Activated naive CD8-positive, alpha-beta T cell treated with anti-CD3 and anti-CD28 coated beads, Interleukin-2, amount 50 U/mL, for 24 hours (primary cell): ENCODE measurements at regions not wholly inside any gene's neighbourhood (a gene's known extent, or its start where the extent isn't known, plus 50 kb on each side); places are given as distances from the start of the nearest gene placed in this dataset.
"Not testable (repeated sequence)": the region's sequence is repeated elsewhere in the genome, so short reads cannot be mapped to it uniquely, and the experiment has no call there.

Source experiments
- ATAC-seq: fragments of 150-1000 bp; cut with Tn5 transposase; one replicate; pipeline ENCODE4 v1.10.0; 2021
- DNase-seq: peaks from one replicate; pipeline ENCODE4 v3.0.0; 2021
- H3K27ac Mint-ChIP-seq: one replicate; pipeline ENCODE4 v1.8.0; 2021; ENCODE audit warnings: mild to moderate bottlenecking, mixed read lengths
- H3K27me3 Mint-ChIP-seq: one replicate; pipeline ENCODE4 v1.8.0; 2021; ENCODE audit warnings: mixed read lengths
- H3K36me3 Mint-ChIP-seq: one replicate; pipeline ENCODE4 v1.8.0; 2021; ENCODE audit warnings: low read depth, mixed read lengths
- H3K4me1 Mint-ChIP-seq: one replicate; pipeline ENCODE4 v1.8.0; 2021; ENCODE audit warnings: mixed read lengths
- H3K4me3 Mint-ChIP-seq: one replicate; pipeline ENCODE4 v1.8.0; 2021; ENCODE audit warnings: mild to moderate bottlenecking, moderate library complexity, mixed read lengths
- H3K9me3 Mint-ChIP-seq: one replicate; pipeline ENCODE4 v1.8.0; 2021; ENCODE audit warnings: mixed read lengths

- Mint-ChIP-seq H3K27ac (no peak overlapping the region), H3K4me3 (no peak overlapping the region), H3K27me3 (peaks cover 5% of the 10 kb centered on the region), H3K9me3 (no peaks in the 10 kb centered on the region), H3K36me3 (no peaks in the 10 kb centered on the region), H3K4me1 (no peaks in the 10 kb centered on the region)
- DNase-seq, result no peak
- no peak for ATAC-seq
These were observed 323.8 kb downstream of the LMO7 start for GRCh38 chr13:75959861-75960481.

GRCh38 chr13:75953589-75953988 lies 317.5 kb downstream of the LMO7 start:
- not testable (repeated sequence) for ATAC-seq, H3K27ac Mint-ChIP-seq, H3K9me3 Mint-ChIP-seq, H3K4me3 Mint-ChIP-seq, H3K36me3 Mint-ChIP-seq, H3K4me1 Mint-ChIP-seq, DNase-seq, H3K27me3 Mint-ChIP-seq

- H3K4me3 Mint-ChIP-seq, result no peak overlapping the region
- no peaks in the 10 kb centered on the region for H3K36me3 Mint-ChIP-seq
- no peaks in the 10 kb centered on the region for H3K9me3 Mint-ChIP-seq
- ATAC-seq (no peak), DNase-seq (no peak)
- H3K27me3 Mint-ChIP-seq, result no peaks in the 10 kb centered on the region
- no peaks in the 10 kb centered on the region for H3K4me1 Mint-ChIP-seq
- no peak overlapping the region for H3K27ac Mint-ChIP-seq
These were observed 311.3 kb downstream of the LMO7 start for GRCh38 chr13:75947448-75947847.

GRCh38 chr13:75946536-75947284 lies 310.6 kb downstream of the LMO7 start:
- H3K9me3 Mint-ChIP-seq, result no peaks in the 10 kb centered on the region
- no peak overlapping the region for H3K4me3 Mint-ChIP-seq
- H3K4me1 Mint-ChIP-seq, result no peaks in the 10 kb centered on the region
- no peak for DNase-seq
- H3K27ac Mint-ChIP-seq, result no peak overlapping the region
- ATAC-seq, result no peak
- no peaks in the 10 kb centered on the region for H3K36me3 Mint-ChIP-seq
- no peaks in the 10 kb centered on the region for H3K27me3 Mint-ChIP-seq

GRCh38 chr13:75945841-75946482 lies 309.8 kb downstream of the LMO7 start:
- no peaks in the 10 kb centered on the region for H3K27me3 Mint-ChIP-seq
- H3K4me3 Mint-ChIP-seq, result no peak overlapping the region
- no peak overlapping the region for H3K27ac Mint-ChIP-seq
- H3K36me3 Mint-ChIP-seq, result no peaks in the 10 kb centered on the region
- DNase-seq, result no peak
- no peaks in the 10 kb centered on the region for H3K4me1 Mint-ChIP-seq
- H3K9me3 Mint-ChIP-seq, result no peaks in the 10 kb centered on the region
- no peak for ATAC-seq

- no peaks in the 10 kb centered on the region for H3K4me1 Mint-ChIP-seq
- H3K36me3 Mint-ChIP-seq, result no peaks in the 10 kb centered on the region
- no peaks in the 10 kb centered on the region for H3K9me3 Mint-ChIP-seq
- ATAC-seq, result no peak
- no peak overlapping the region for H3K27ac Mint-ChIP-seq
- no peak overlapping the region for H3K4me3 Mint-ChIP-seq
- H3K27me3 Mint-ChIP-seq, result no peaks in the 10 kb centered on the region
- DNase-seq, result no peak
These were observed 302.9 kb downstream of the LMO7 start for GRCh38 chr13:75938811-75939560.

GRCh38 chr13:75936791-75937190 lies 300.7 kb downstream of the LMO7 start:
- DNase-seq, result no peak
- H3K4me1 Mint-ChIP-seq, result no peaks in the 10 kb centered on the region
- no peaks in the 10 kb centered on the region for H3K36me3 Mint-ChIP-seq
- H3K9me3 Mint-ChIP-seq, result no peaks in the 10 kb centered on the region
- H3K27ac Mint-ChIP-seq, result no peak overlapping the region
- no peak overlapping the region for H3K4me3 Mint-ChIP-seq
- no peak for ATAC-seq
- no peaks in the 10 kb centered on the region for H3K27me3 Mint-ChIP-seq

- ATAC-seq, result no peak
- Mint-ChIP-seq H3K27ac (no peak overlapping the region), H3K9me3 (no peaks in the 10 kb centered on the region), H3K4me1 (no peaks in the 10 kb centered on the region), H3K36me3 (no peaks in the 10 kb centered on the region), H3K4me3 (no peak overlapping the region), H3K27me3 (no peaks in the 10 kb centered on the region)
- no peak for DNase-seq
These were observed 299.7 kb downstream of the LMO7 start for GRCh38 chr13:75935805-75936204.

GRCh38 chr13:75934889-75935288 lies 298.8 kb downstream of the LMO7 start:
- Mint-ChIP-seq H3K36me3 (no peaks in the 10 kb centered on the region), H3K4me3 (no peak overlapping the region), H3K27me3 (no peaks in the 10 kb centered on the region), H3K4me1 (no peaks in the 10 kb centered on the region), H3K27ac (no peak overlapping the region), H3K9me3 (no peaks in the 10 kb centered on the region)
- ATAC-seq, result no peak
- no peak for DNase-seq

GRCh38 chr13:75932636-75933035 lies 296.5 kb downstream of the LMO7 start:
- H3K27ac Mint-ChIP-seq, result no peak overlapping the region
- H3K9me3 Mint-ChIP-seq, result no peaks in the 10 kb centered on the region
- no peak overlapping the region for H3K4me3 Mint-ChIP-seq
- H3K36me3 Mint-ChIP-seq, result no peaks in the 10 kb centered on the region
- no peaks in the 10 kb centered on the region for H3K27me3 Mint-ChIP-seq
- DNase-seq, result no peak
- no peaks in the 10 kb centered on the region for H3K4me1 Mint-ChIP-seq
- ATAC-seq, result no peak

- no peaks in the 10 kb centered on the region for H3K4me1 Mint-ChIP-seq
- H3K27ac Mint-ChIP-seq, result no peak overlapping the region
- H3K4me3 Mint-ChIP-seq, result no peak overlapping the region
- H3K9me3 Mint-ChIP-seq, result no peaks in the 10 kb centered on the region
- ATAC-seq, result no peak
- no peaks in the 10 kb centered on the region for H3K36me3 Mint-ChIP-seq
- DNase-seq, result no peak
- H3K27me3 Mint-ChIP-seq, result peaks cover 2% of the 10 kb centered on the region
These were observed 295.0 kb downstream of the LMO7 start for GRCh38 chr13:75931116-75931515.

- DNase-seq, result no peak
- no peak for ATAC-seq
- H3K9me3 Mint-ChIP-seq, result no peaks in the 10 kb centered on the region
- H3K4me1 Mint-ChIP-seq, result no peaks in the 10 kb centered on the region
- H3K4me3 Mint-ChIP-seq, result no peak overlapping the region
- H3K27me3 Mint-ChIP-seq, result peaks cover 4% of the 10 kb centered on the region
- H3K36me3 Mint-ChIP-seq, result no peaks in the 10 kb centered on the region
- no peak overlapping the region for H3K27ac Mint-ChIP-seq
These were observed 292.9 kb downstream of the LMO7 start for GRCh38 chr13:75929076-75929475.

GRCh38 chr13:75927183-75927669 lies 291.1 kb downstream of the LMO7 start:
- H3K4me1 Mint-ChIP-seq, result no peaks in the 10 kb centered on the region
- H3K4me3 Mint-ChIP-seq, result no peak overlapping the region
- peaks cover 4% of the 10 kb centered on the region for H3K27me3 Mint-ChIP-seq
- no peaks in the 10 kb centered on the region for H3K36me3 Mint-ChIP-seq
- no peaks in the 10 kb centered on the region for H3K9me3 Mint-ChIP-seq
- H3K27ac Mint-ChIP-seq, result no peak overlapping the region
- ATAC-seq (no peak), DNase-seq (no peak)

GRCh38 chr13:75920536-75920935 lies 284.4 kb downstream of the LMO7 start:
- Mint-ChIP-seq H3K4me1 (no peaks in the 10 kb centered on the region), H3K27me3 (peaks cover 2% of the 10 kb centered on the region), H3K9me3 (no peaks in the 10 kb centered on the region), H3K36me3 (no peaks in the 10 kb centered on the region), H3K27ac (no peak overlapping the region), H3K4me3 (no peak overlapping the region)
- DNase-seq, result no peak
- ATAC-seq, result no peak
